22Rv1 (cell line): ENCODE measurements at regions not wholly inside any gene's neighbourhood (a gene's known extent, or its start where the extent isn't known, plus 50 kb on each side); places are given as distances from the start of the nearest gene placed in this dataset.

ENCODE experiments used
- CTCF ChIP-seq: fragments of 450-650 bp; IDR thresholded peaks from 2 replicates; pipeline ENCODE4 v1.5.1; 2017; ENCODE audit warnings: mild to moderate bottlenecking
- ZFX ChIP-seq: fragments of 450-650 bp; IDR thresholded peaks from 2 replicates; pipeline ENCODE4 v1.6.1; 2017; ENCODE audit warnings: antibody characterized with exemption, borderline replicate concordance

- TF ChIP-seq CTCF (no peak), ZFX (no peak)
Observed at GRCh38 chr4:19927381-19927780, 324.3 kb upstream of the SLIT2 start.
